ENCODE measurements at regions not wholly inside any gene's neighbourhood (a gene's known extent, or its start where the extent isn't known, plus 50 kb on each side); places are given as distances from the start of the nearest gene placed in this dataset.

DNA sequence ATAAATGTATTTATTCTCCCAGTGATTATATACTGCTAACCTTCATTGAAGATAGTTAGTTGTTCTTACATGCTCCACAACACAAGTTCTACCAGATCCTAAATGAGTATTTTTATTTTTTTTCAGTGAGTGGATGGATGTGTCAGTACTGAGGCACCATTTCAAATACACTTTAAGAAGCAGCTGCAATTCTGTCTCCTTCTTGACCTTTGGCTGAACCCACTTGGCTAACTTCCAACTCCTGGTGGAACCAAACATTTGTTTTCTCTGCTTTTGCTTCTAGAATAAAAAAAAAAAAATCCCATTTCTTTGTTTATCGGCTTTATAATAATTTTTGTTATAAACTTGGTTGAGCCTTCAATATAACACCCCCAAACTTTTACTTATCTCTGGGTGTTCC, 458.3 kb upstream of the MAP3K7 start:
- TF ChIP-seq, protein P1, sequence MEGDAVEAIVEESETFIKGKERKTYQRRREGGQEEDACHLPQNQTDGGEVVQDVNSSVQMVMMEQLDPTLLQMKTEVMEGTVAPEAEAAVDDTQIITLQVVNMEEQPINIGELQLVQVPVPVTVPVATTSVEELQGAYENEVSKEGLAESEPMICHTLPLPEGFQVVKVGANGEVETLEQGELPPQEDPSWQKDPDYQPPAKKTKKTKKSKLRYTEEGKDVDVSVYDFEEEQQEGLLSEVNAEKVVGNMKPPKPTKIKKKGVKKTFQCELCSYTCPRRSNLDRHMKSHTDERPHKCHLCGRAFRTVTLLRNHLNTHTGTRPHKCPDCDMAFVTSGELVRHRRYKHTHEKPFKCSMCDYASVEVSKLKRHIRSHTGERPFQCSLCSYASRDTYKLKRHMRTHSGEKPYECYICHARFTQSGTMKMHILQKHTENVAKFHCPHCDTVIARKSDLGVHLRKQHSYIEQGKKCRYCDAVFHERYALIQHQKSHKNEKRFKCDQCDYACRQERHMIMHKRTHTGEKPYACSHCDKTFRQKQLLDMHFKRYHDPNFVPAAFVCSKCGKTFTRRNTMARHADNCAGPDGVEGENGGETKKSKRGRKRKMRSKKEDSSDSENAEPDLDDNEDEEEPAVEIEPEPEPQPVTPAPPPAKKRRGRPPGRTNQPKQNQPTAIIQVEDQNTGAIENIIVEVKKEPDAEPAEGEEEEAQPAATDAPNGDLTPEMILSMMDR (IDR thresholded peaks at IDR 0.05; ENCODE audit: low read depth, low read length) = no peak
- TF ChIP-seq MYC (IDR thresholded peaks at IDR 0.05; ENCODE audit: low read depth, low read length) = no peak
- TF ChIP-seq, protein P2, sequence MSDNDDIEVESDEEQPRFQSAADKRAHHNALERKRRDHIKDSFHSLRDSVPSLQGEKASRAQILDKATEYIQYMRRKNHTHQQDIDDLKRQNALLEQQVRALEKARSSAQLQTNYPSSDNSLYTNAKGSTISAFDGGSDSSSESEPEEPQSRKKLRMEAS (IDR thresholded peaks at IDR 0.05; ENCODE audit: low read depth, low read length) = no peak
- no peak for TF ChIP-seq POLR2A (IDR thresholded peaks at IDR 0.05; ENCODE audit: extremely low read depth, insufficient read length)
